MM.1S (cell line): ENCODE measurements at regions not wholly inside any gene's neighbourhood (a gene's known extent, or its start where the extent isn't known, plus 50 kb on each side); places are given as distances from the start of the nearest gene placed in this dataset.

Experiments used
- DNase-seq: peaks from one replicate; pipeline ENCODE4 v3.0.0-alpha.2; 2015
- H2AFZ ChIP-seq: fragments of 300-600 bp; sonication (generic); 2 replicates; pipeline ENCODE4 v1.6.0; 2016; ENCODE audit warnings: antibody characterized with exemption, low read length
- H3F3A ChIP-seq: fragments of 300-600 bp; sonication (generic); 2 replicates; pipeline ENCODE4 v1.6.1; 2016; ENCODE audit warnings: mild to moderate bottlenecking, antibody characterized with exemption, low read length, moderate library complexity, mixed read lengths; ENCODE audit not compliant: insufficient read depth
- H3K27ac ChIP-seq: fragments of 300-600 bp; sonication (generic); 2 replicates; pipeline ENCODE4 v1.5.1; 2016; ENCODE audit warnings: mild to moderate bottlenecking, low read length
- H3K27me3 ChIP-seq: fragments of 300-600 bp; sonication (generic); replicated peaks from 2 replicates; pipeline ENCODE4 v1.6.0; 2016; ENCODE audit warnings: low read length; ENCODE audit not compliant: insufficient read depth
- H3K36me3 ChIP-seq: fragments of 300-600 bp; sonication (generic); replicated peaks from 2 replicates; pipeline ENCODE4 v1.6.1; 2016; ENCODE audit warnings: mild to moderate bottlenecking, low read length, mixed read lengths; ENCODE audit not compliant: insufficient read depth
- H3K4me1 ChIP-seq: fragments of 300-600 bp; sonication (generic); 2 replicates; pipeline ENCODE4 v1.6.1; 2016; ENCODE audit warnings: low read length, mixed read lengths
- H3K4me2 ChIP-seq: fragments of 300-600 bp; sonication (generic); 2 replicates; pipeline ENCODE4 v1.6.0; 2016; ENCODE audit warnings: low read depth, low read length
- H3K4me3 ChIP-seq: fragments of 300-600 bp; sonication (generic); 2 replicates; pipeline ENCODE4 v1.5.1; 2016; ENCODE audit warnings: low read length, mixed read lengths
- H3K79me2 ChIP-seq: fragments of 300-600 bp; sonication (generic); 2 replicates; pipeline ENCODE4 v1.6.1; 2016; ENCODE audit warnings: mixed run types, low read length, mixed read lengths
- H3K9ac ChIP-seq: fragments of 300-600 bp; sonication (generic); 2 replicates; pipeline ENCODE4 v1.6.1; 2016; ENCODE audit warnings: low read length, mixed read lengths
- H3K9me2 ChIP-seq: fragments of 300-600 bp; sonication (generic); replicated peaks from 2 replicates; pipeline ENCODE4 v1.6.1; 2016; ENCODE audit warnings: mild to moderate bottlenecking, low read length, mixed read lengths; ENCODE audit not compliant: insufficient read depth
- H3K9me3 ChIP-seq: fragments of 300-600 bp; sonication (generic); replicated peaks from 2 replicates; pipeline ENCODE4 v1.6.1; 2016; ENCODE audit warnings: mild to moderate bottlenecking, low read length, mixed read lengths; ENCODE audit not compliant: insufficient read depth
- H4K20me1 ChIP-seq: fragments of 300-600 bp; sonication (generic); 2 replicates; pipeline ENCODE4 v1.6.1; 2016; ENCODE audit warnings: mild to moderate bottlenecking, low read length, moderate library complexity, mixed read lengths; ENCODE audit not compliant: insufficient read depth
- EZH2 ChIP-seq: fragments of 300-600 bp; sonication (generic); optimal IDR thresholded peaks from 2 replicates; pipeline ENCODE3; 2017; ENCODE audit warnings: low read depth, mild to moderate bottlenecking, antibody characterized with exemption, low read length, mixed read lengths
- EZH2phosphoT487 ChIP-seq: fragments of 300-600 bp; sonication (generic); IDR thresholded peaks from 2 replicates; pipeline ENCODE4 v1.6.1; 2018; ENCODE audit warnings: antibody characterized with exemption, low read length
- TF ChIP-seq, protein P1 (sequence below): fragments of 300-600 bp; sonication (generic); IDR thresholded peaks from 2 replicates; pipeline ENCODE4 v1.5.1; 2016; ENCODE audit warnings: antibody characterized with exemption, low read length, mixed read lengths

DNA sequence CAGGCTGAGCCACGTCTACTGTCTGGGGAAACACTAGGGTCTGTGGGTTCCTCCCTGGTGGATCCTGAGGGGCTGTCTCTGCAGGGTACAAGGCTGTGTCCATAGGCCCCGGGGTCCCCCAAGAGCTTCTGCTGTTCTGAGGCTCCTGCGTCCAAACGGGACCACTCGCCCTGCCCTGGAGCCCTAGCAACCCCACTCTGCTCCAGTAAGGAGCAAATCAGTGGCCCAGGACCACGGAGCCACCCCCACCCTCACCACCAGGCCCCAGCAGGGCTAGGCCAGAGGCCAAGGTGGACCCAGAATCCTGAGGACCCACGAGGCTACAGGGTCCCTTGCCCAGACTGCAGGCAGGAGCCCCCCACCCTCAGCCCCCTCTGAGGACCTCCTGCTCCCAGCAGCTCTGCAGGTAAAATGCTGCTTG lies 75.1 kb upstream of the GALNT9 start:
- Histone ChIP-seq H3K4me3 (no peak overlapping the region), H3K9me3 (no peaks in the 10 kb centered on the region), H3K36me3 (no peaks in the 10 kb centered on the region), H2AFZ (no peak overlapping the region), H3K9ac (no peak overlapping the region), H3K9me2 (no peaks in the 10 kb centered on the region), H3K4me1 (no peaks in the 10 kb centered on the region), H3F3A (no peaks in the 10 kb centered on the region), H3K4me2 (no peak overlapping the region), H4K20me1 (no peaks in the 10 kb centered on the region), H3K79me2 (no peaks in the 10 kb centered on the region), H3K27me3 (0 out of 2 replicates have a peak, but pooled peaks cover 12% of the 10 kb centered on the region), H3K27ac (no peak overlapping the region)
- TF ChIP-seq, protein P1, sequence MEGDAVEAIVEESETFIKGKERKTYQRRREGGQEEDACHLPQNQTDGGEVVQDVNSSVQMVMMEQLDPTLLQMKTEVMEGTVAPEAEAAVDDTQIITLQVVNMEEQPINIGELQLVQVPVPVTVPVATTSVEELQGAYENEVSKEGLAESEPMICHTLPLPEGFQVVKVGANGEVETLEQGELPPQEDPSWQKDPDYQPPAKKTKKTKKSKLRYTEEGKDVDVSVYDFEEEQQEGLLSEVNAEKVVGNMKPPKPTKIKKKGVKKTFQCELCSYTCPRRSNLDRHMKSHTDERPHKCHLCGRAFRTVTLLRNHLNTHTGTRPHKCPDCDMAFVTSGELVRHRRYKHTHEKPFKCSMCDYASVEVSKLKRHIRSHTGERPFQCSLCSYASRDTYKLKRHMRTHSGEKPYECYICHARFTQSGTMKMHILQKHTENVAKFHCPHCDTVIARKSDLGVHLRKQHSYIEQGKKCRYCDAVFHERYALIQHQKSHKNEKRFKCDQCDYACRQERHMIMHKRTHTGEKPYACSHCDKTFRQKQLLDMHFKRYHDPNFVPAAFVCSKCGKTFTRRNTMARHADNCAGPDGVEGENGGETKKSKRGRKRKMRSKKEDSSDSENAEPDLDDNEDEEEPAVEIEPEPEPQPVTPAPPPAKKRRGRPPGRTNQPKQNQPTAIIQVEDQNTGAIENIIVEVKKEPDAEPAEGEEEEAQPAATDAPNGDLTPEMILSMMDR: no peak
- TF ChIP-seq EZH2 (no peak), EZH2phosphoT487 (no peak)
- no peak for DNase-seq

GRCh38 chr12:132403636-132404434 lies 74.4 kb upstream of the GALNT9 start:
- Histone ChIP-seq H2AFZ (no peak overlapping the region), H3K4me3 (no peak overlapping the region), H3K4me2 (no peak overlapping the region), H3K9me2 (no peaks in the 10 kb centered on the region), H3K9ac (no peak overlapping the region), H3K36me3 (no peaks in the 10 kb centered on the region), H3K9me3 (no peaks in the 10 kb centered on the region), H3K4me1 (no peaks in the 10 kb centered on the region), H3K27ac (no peak overlapping the region), H3K27me3 (0 out of 2 replicates have a peak, but pooled peaks cover 15% of the 10 kb centered on the region), H3K79me2 (no peaks in the 10 kb centered on the region), H3F3A (no peaks in the 10 kb centered on the region), H4K20me1 (no peaks in the 10 kb centered on the region)
- DNase-seq: no peak
- no peak for TF ChIP-seq EZH2phosphoT487
- TF ChIP-seq EZH2: no peak
- TF ChIP-seq, protein P1: no peak

DNA sequence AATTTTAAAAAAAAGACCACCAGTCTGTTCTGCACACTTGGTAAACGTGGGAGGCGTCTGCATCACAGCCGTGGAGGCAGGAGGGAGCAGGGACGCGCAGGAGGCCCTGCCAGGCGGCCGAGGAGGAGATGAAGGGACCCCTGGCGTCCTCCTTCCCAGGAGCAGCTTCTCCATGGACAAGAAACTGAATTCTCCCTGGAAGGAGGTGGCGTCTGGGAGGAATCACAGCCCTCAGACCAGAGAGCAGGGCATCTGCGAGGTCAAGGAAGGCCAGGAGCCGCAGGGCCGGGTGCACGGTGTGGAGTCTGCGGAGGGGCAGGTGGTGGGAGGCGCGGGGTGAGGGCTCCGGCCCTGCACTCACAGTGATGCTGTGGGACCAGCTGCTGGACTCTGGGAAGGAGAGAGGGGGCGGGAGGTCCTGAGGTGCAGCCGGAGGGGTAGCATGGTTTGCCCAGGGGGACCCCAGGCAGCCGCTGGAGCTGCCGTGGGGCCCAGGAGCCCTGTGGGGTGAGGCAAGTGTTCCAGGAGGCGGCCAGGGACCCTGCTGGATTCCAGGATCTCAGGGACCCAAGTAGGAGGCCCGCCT lies 73.5 kb upstream of the GALNT9 start:
- no peak overlapping the region for H2AFZ ChIP-seq
- H3F3A ChIP-seq: no peaks in the 10 kb centered on the region
- H4K20me1 ChIP-seq: no peaks in the 10 kb centered on the region
- no peaks in the 10 kb centered on the region for H3K79me2 ChIP-seq
- no peak overlapping the region for H3K9ac ChIP-seq
- no peak overlapping the region for H3K4me3 ChIP-seq
- no peaks in the 10 kb centered on the region for H3K4me1 ChIP-seq
- no peaks in the 10 kb centered on the region for H3K9me2 ChIP-seq
- H3K27ac ChIP-seq: no peak overlapping the region
- H3K36me3 ChIP-seq: no peaks in the 10 kb centered on the region
- H3K9me3 ChIP-seq: no peaks in the 10 kb centered on the region
- H3K27me3 ChIP-seq: 0 out of 2 replicates have a peak, but pooled peaks cover 15% of the 10 kb centered on the region
- DNase-seq: no peak
- TF ChIP-seq, protein P1: no peak
- TF ChIP-seq EZH2 (no peak), EZH2phosphoT487 (no peak)
- no peak overlapping the region for H3K4me2 ChIP-seq
